Stromal cell of bone marrow (primary cell): ENCODE measurements at regions not wholly inside any gene's neighbourhood (a gene's known extent, or its start where the extent isn't known, plus 50 kb on each side); places are given as distances from the start of the nearest gene placed in this dataset.

ENCODE experiments used
- DNase-seq: peaks from one replicate; pipeline ENCODE4 v3.0.0-alpha.2; 2012; ENCODE audit warnings: low read depth

- DNase-seq, result no peak
Measured at GRCh38 chr4:104418286-104418685, 76.4 kb downstream of the CXXC4 start.

GRCh38 chr4:104417357-104417882 is 77.3 kb downstream of the CXXC4 start:
- DNase-seq, result no peak

- no peak for DNase-seq
Measured at GRCh38 chr4:104416725-104417356, 77.9 kb downstream of the CXXC4 start.

- no peak for DNase-seq
Measured at GRCh38 chr4:104413487-104413886, 81.2 kb downstream of the CXXC4 start.

GRCh38 chr4:104412344-104412743 is 82.3 kb downstream of the CXXC4 start:
- DNase-seq, result no peak

- no peak for DNase-seq
Measured at GRCh38 chr4:104411502-104411901, 83.2 kb downstream of the CXXC4 start.

- no peak for DNase-seq
Measured at GRCh38 chr4:104408878-104409277, 85.8 kb downstream of the CXXC4 start.

GRCh38 chr4:104404361-104404760 is 90.3 kb downstream of the CXXC4 start:
- DNase-seq, result no peak

GRCh38 chr4:104395168-104395614 is 99.5 kb downstream of the CXXC4 start:
- DNase-seq, result no peak

- no peak for DNase-seq
Measured at GRCh38 chr4:104394406-104395167, 100.1 kb downstream of the CXXC4 start.

GRCh38 chr4:104393655-104394324 is 100.9 kb downstream of the CXXC4 start:
- DNase-seq, result no peak

- no peak for DNase-seq
Measured at GRCh38 chr4:104385713-104386112, 109.0 kb downstream of the CXXC4 start.

GRCh38 chr4:104382961-104383360 is 111.7 kb downstream of the CXXC4 start:
- DNase-seq, result no peak

- DNase-seq, result no peak
Measured at GRCh38 chr4:104381729-104382128, 113.0 kb downstream of the CXXC4 start.

- DNase-seq, result no peak
Measured at GRCh38 chr4:104365618-104366017, 129.1 kb downstream of the CXXC4 start.

GRCh38 chr4:104353481-104353880 is 141.2 kb downstream of the CXXC4 start:
- DNase-seq, result no peak

- no peak for DNase-seq
Measured at GRCh38 chr4:104352211-104352610, 142.5 kb downstream of the CXXC4 start.

GRCh38 chr4:104351706-104352105 is 143.0 kb downstream of the CXXC4 start:
- DNase-seq, result no peak

GRCh38 chr4:104345598-104346242 is 149.0 kb downstream of the CXXC4 start:
- no peak for DNase-seq

- DNase-seq, result no peak
Measured at GRCh38 chr4:104344342-104344980, 150.2 kb downstream of the CXXC4 start.

- no peak for DNase-seq
Measured at GRCh38 chr4:104334410-104334809, 160.3 kb downstream of the CXXC4 start.
